PC-3 (cell line): ENCODE measurements at regions not wholly inside any gene's neighbourhood (a gene's known extent, or its start where the extent isn't known, plus 50 kb on each side); places are given as distances from the start of the nearest gene placed in this dataset.

Experiments
- ATAC-seq: fragments of 200-7000 bp; cut with Tn5 transposase; 2 replicates; pipeline ENCODE4 v1.9.1; 2020; ENCODE audit warnings: mild to moderate bottlenecking, moderate library complexity
- BruUV-seq: library from RNA; stranded (reverse); fragments of 400-500 nt; replicated peaks from 2 replicates; lab custom pipeline; 2021; lab: Mats Ljungman, UMichigan
- CTCF ChIA-PET: fragments of 300-600 bp; sonication (Branson Sonifier 250); formaldehyde crosslinking; loops from one replicate; lab custom pipeline; 2022; ENCODE audit warnings: antibody characterized with exemption; lab: Charles Lee
- POLR2A ChIA-PET: fragments of 300-600 bp; sonication (Branson Sonifier 250); formaldehyde crosslinking; loops from one replicate; lab custom pipeline; 2022; ENCODE audit warnings: antibody characterized with exemption; ENCODE audit not compliant: unreplicated experiment; lab: Charles Lee
- DNase-seq: peaks from one replicate; pipeline ENCODE4 v3.0.0-alpha.2; 2015
- H2AFZ ChIP-seq: fragments of 300-600 bp; sonication (generic); 2 replicates; pipeline ENCODE4 v1.6.0; 2016; ENCODE audit warnings: antibody characterized with exemption, low read length
- H3F3A ChIP-seq: fragments of 300-600 bp; sonication (generic); one replicate; pipeline ENCODE4 v1.6.0; 2017; ENCODE audit warnings: antibody characterized with exemption, low read length, control low read depth, mild to moderate bottlenecking; ENCODE audit not compliant: unreplicated experiment
- H3K27ac ChIP-seq: fragments of 300-600 bp; sonication (generic); 2 replicates; pipeline ENCODE4 v1.5.1; 2016; ENCODE audit warnings: mild to moderate bottlenecking, low read length
- H3K27me3 ChIP-seq: fragments of 300-600 bp; sonication (generic); 2 replicates; pipeline ENCODE4 v1.6.1; 2016; ENCODE audit warnings: low read length, mixed read lengths
- H3K36me3 ChIP-seq: fragments of 300-600 bp; sonication (generic); 2 replicates; pipeline ENCODE4 v1.6.1; 2016; ENCODE audit warnings: low read depth, mixed run types, low read length, mixed read lengths
- H3K4me1 ChIP-seq: fragments of 300-600 bp; sonication (generic); 2 replicates; pipeline ENCODE4 v1.5.1; 2016; ENCODE audit warnings: low read length; ENCODE audit not compliant: insufficient read depth
- H3K4me2 ChIP-seq: fragments of 300-600 bp; sonication (generic); 2 replicates; pipeline ENCODE4 v1.6.0; 2016; ENCODE audit warnings: low read length
- H3K4me3 ChIP-seq: fragments of 300-600 bp; sonication (generic); 2 replicates; pipeline ENCODE4 v1.5.1; 2016; ENCODE audit warnings: mild to moderate bottlenecking, low read length, mixed read lengths
- H3K79me2 ChIP-seq: fragments of 300-600 bp; sonication (generic); 2 replicates; pipeline ENCODE4 v1.6.1; 2017; ENCODE audit warnings: low read length, mixed read lengths
- H3K9ac ChIP-seq: fragments of 300-600 bp; sonication (generic); 2 replicates; pipeline ENCODE4 v1.6.0; 2016; ENCODE audit warnings: mild to moderate bottlenecking, low read length
- H3K9me2 ChIP-seq: fragments of 300-600 bp; sonication (generic); replicated peaks from 2 replicates; pipeline ENCODE4 v1.6.1; 2016; ENCODE audit warnings: mixed run types, low read length, mixed read lengths
- H3K9me3 ChIP-seq: fragments of 300-600 bp; sonication (generic); 2 replicates; pipeline ENCODE4 v1.6.1; 2016; ENCODE audit warnings: low read length, mixed read lengths
- H4K20me1 ChIP-seq: fragments of 300-600 bp; sonication (generic); 2 replicates; pipeline ENCODE4 v1.6.1; 2016; ENCODE audit warnings: low read length, mixed read lengths
- EZH2 ChIP-seq: fragments of 300-600 bp; sonication (generic); IDR thresholded peaks from one replicate; pipeline ENCODE4 v1.6.1; 2017; ENCODE audit warnings: antibody characterized with exemption, mild to moderate bottlenecking, low read length; ENCODE audit not compliant: unreplicated experiment
- EZH2phosphoT487 ChIP-seq: fragments of 300-600 bp; sonication (generic); IDR thresholded peaks from 2 replicates; pipeline ENCODE4 v1.6.1; 2018; ENCODE audit warnings: mild to moderate bottlenecking, antibody characterized with exemption, low read length, borderline replicate concordance
- intact Hi-C: fragments of 100-400 bp; cut with micrococcal nuclease; formaldehyde crosslinking; loops from 2 replicates; pipeline ENCODE4 v1.9.0; 2023
- TF ChIP-seq, protein P1 (sequence below): fragments of 300-600 bp; sonication (generic); conservative IDR thresholded peaks from 2 replicates; pipeline ENCODE4 v1.5.1; 2017; ENCODE audit warnings: antibody characterized with exemption, low read depth, mild to moderate bottlenecking, low read length

DNA sequence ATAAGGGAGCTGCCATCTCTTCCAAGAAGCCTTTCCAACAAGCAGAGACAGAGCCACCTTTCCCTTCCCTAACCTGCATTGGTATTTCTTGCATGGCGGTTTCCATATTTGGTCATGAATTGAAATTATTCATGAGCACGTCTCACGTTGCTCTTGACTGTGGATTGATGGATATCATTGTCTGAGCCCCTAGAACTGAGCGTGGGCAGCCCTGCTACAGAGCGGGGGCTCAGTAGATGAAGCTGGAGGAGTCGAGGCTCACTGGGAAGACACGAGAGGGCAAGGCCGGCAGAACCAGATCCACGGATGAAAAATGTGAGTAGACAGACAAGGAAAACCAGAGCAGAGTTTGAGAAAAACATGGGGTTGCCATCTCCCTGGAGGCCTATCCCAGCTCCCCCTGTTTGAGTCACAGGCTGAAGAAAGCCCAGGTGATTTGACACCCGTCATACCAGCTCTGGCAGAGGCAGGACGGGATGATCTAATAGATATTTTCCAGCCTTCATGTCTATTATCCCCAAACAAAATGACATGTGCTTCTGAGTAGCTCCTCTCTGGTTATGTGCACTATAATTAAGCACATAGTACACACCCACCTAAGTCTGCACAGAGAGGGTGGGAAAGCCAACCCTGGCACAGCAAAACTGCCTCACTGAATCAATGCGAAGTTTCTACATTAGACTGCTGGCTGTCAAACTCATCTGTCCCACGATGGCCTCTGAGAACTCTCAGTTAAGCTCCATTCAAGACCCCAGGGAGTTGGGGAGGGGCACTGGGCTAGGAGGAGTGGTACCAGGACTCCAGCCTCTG is 363.5 kb upstream of the KLHL29 start:
- H3K4me1 ChIP-seq = no peaks in the 10 kb centered on the region
- H3K27ac ChIP-seq = no peak overlapping the region
- BruUV-seq = no TSS peak
- no peaks in the 10 kb centered on the region for H3K27me3 ChIP-seq
- H2AFZ ChIP-seq = no peak overlapping the region
- ATAC-seq = no peak
- DNase-seq = no peak
- H3K4me2 ChIP-seq = no peak overlapping the region
- ChIA-PET POLR2A (no interaction called here), CTCF (no interaction called here)
- H3K4me3 ChIP-seq = no peak overlapping the region
- H3K9me2 ChIP-seq = no peaks in the 10 kb centered on the region
- no peaks in the 10 kb centered on the region for H3K9me3 ChIP-seq
- no peaks in the 10 kb centered on the region for H3K36me3 ChIP-seq
- H3K79me2 ChIP-seq = no peaks in the 10 kb centered on the region
- intact Hi-C loops = no loop called here
- H4K20me1 ChIP-seq = no peaks in the 10 kb centered on the region
- no peak for TF ChIP-seq EZH2phosphoT487
- TF ChIP-seq EZH2 = no peak
- TF ChIP-seq, protein P1, sequence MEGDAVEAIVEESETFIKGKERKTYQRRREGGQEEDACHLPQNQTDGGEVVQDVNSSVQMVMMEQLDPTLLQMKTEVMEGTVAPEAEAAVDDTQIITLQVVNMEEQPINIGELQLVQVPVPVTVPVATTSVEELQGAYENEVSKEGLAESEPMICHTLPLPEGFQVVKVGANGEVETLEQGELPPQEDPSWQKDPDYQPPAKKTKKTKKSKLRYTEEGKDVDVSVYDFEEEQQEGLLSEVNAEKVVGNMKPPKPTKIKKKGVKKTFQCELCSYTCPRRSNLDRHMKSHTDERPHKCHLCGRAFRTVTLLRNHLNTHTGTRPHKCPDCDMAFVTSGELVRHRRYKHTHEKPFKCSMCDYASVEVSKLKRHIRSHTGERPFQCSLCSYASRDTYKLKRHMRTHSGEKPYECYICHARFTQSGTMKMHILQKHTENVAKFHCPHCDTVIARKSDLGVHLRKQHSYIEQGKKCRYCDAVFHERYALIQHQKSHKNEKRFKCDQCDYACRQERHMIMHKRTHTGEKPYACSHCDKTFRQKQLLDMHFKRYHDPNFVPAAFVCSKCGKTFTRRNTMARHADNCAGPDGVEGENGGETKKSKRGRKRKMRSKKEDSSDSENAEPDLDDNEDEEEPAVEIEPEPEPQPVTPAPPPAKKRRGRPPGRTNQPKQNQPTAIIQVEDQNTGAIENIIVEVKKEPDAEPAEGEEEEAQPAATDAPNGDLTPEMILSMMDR = no peak
- H3K9ac ChIP-seq = no peak overlapping the region
- H3F3A ChIP-seq = no peaks in the 10 kb centered on the region

DNA sequence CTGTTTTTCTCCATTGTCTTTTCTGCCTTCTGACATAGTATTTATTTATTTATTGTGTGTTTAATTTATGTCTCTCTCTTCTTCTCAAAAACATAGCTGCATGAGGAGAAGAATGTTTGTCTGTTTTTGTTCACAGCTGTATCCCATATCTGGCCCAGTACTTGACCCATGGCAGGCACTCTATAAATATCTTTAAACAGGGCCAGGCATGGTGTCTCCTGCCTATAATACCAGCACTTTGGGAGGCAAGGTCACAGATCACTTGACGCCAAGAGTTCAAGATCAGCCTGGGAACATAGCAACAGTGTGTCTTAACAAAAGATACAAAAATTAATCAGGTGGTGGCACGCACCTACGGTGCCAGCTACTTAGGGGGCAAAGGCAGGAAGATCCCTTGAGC is 361.3 kb upstream of the KLHL29 start:
- Histone ChIP-seq H3K36me3 (no peaks in the 10 kb centered on the region), H3K9me2 (no peaks in the 10 kb centered on the region), H3F3A (no peaks in the 10 kb centered on the region), H3K79me2 (no peaks in the 10 kb centered on the region), H3K9ac (no peak overlapping the region), H4K20me1 (no peaks in the 10 kb centered on the region), H3K27ac (no peak overlapping the region), H3K9me3 (no peaks in the 10 kb centered on the region), H2AFZ (no peak overlapping the region), H3K4me2 (no peak overlapping the region), H3K4me3 (no peak overlapping the region), H3K4me1 (no peaks in the 10 kb centered on the region), H3K27me3 (no peaks in the 10 kb centered on the region)
- no TSS peak for BruUV-seq
- DNase-seq = no peak
- TF ChIP-seq EZH2 (no peak), EZH2phosphoT487 (no peak)
- TF ChIP-seq, protein P1 = no peak
- ATAC-seq = no peak
- CTCF ChIA-PET = no interaction called here
- POLR2A ChIA-PET = no interaction called here
- intact Hi-C loops = no loop called here

DNA sequence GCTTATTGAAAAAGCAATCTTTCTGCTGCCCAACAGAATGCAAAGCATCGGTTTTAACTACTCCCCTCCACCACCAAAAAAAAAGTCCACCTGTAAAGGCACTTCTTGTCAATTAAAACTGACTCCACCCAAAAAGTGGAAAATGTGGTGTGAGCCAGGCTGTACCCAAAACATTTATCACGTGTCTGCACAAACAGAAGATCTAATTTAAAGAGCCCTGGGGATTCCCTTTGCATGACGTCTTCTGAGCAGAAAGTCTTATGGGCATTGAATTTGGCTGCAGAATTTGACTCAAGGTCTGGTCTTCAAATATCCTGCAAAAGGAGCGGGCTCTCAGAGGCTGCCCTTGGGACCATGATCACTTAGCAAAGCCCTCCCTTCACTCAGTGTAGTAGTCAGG is 358.3 kb upstream of the KLHL29 start:
- CTCF ChIA-PET = no interaction called here
- Histone ChIP-seq H3K4me3 (no peak overlapping the region), H3F3A (no peaks in the 10 kb centered on the region), H3K27ac (no peak overlapping the region), H3K36me3 (no peaks in the 10 kb centered on the region), H3K4me2 (no peak overlapping the region), H2AFZ (no peak overlapping the region), H3K9ac (no peak overlapping the region), H3K79me2 (no peaks in the 10 kb centered on the region), H3K4me1 (no peaks in the 10 kb centered on the region), H4K20me1 (no peaks in the 10 kb centered on the region), H3K9me3 (no peaks in the 10 kb centered on the region), H3K9me2 (no peaks in the 10 kb centered on the region), H3K27me3 (no peaks in the 10 kb centered on the region)
- intact Hi-C loops = no loop called here
- no peak for DNase-seq
- BruUV-seq = no TSS peak
- POLR2A ChIA-PET = no interaction called here
- ATAC-seq = no peak
- TF ChIP-seq EZH2 (no peak), EZH2phosphoT487 (no peak)
- TF ChIP-seq, protein P1 = no peak
